IMR-90 (cell line): ENCODE measurements at regions not wholly inside any gene's neighbourhood (a gene's known extent, or its start where the extent isn't known, plus 50 kb on each side); places are given as distances from the start of the nearest gene placed in this dataset.

ENCODE experiments used
- ATAC-seq: fragments of 200-7000 bp; cut with Tn5 transposase; 2 replicates; pipeline ENCODE4 v1.9.1; 2020; ENCODE audit warnings: low read depth, mild to moderate bottlenecking, moderate library complexity
- BruUV-seq: library from RNA; stranded (reverse); fragments of 400-500 nt; replicated peaks from 2 replicates; lab custom pipeline; 2021; lab: Mats Ljungman, UMichigan
- CTCF ChIA-PET: fragments of 300-600 bp; formaldehyde crosslinking; extraction: SDS; loops from one replicate; lab custom pipeline; 2021; ENCODE audit warnings: antibody characterized with exemption; lab: Yijun Ruan, JAX
- POLR2A ChIA-PET: fragments of 300-600 bp; sonication (Branson Sonifier 250); formaldehyde crosslinking; loops from one replicate; lab custom pipeline; 2022; ENCODE audit warnings: antibody characterized with exemption; ENCODE audit not compliant: unreplicated experiment; lab: Charles Lee
- DNase-seq: peaks from one replicate; pipeline ENCODE4 v3.0.0; 2013
- H2AFZ ChIP-seq: replicated peaks from 2 replicates; pipeline ENCODE3; 2013; ENCODE audit warnings: low read length, mild to moderate bottlenecking; ENCODE audit not compliant: poor library complexity
- H2AK5ac ChIP-seq: 2 replicates; pipeline ENCODE4 v1.6.1; 2013; ENCODE audit warnings: low read depth, low read length, inconsistent platforms
- H2AK9ac ChIP-seq: replicated peaks from 2 replicates; pipeline ENCODE3; 2013; ENCODE audit warnings: mild to moderate bottlenecking, low read depth, low read length, moderate library complexity; ENCODE audit not compliant: poor library complexity
- H2BK120ac ChIP-seq: 2 replicates; pipeline ENCODE4 v1.6.1; 2013; ENCODE audit warnings: low read depth, low read length, inconsistent platforms
- H2BK15ac ChIP-seq: 3 replicates; pipeline ENCODE4 v1.6.1; 2013; ENCODE audit warnings: low read depth, low read length, inconsistent platforms
- H2BK20ac ChIP-seq: 2 replicates; pipeline ENCODE4 v1.6.1; 2013; ENCODE audit warnings: low read depth, mild to moderate bottlenecking, inconsistent platforms, low read length, moderate library complexity
- H2BK5ac ChIP-seq: 2 replicates; pipeline ENCODE4 v1.6.1; 2013; ENCODE audit warnings: mild to moderate bottlenecking, low read depth, low read length, inconsistent platforms; ENCODE audit not compliant: poor library complexity, severe bottlenecking
- H3K14ac ChIP-seq: replicated peaks from 2 replicates; pipeline ENCODE4 v1.6.1; 2013; ENCODE audit warnings: low read depth, low read length, inconsistent platforms
- H3K18ac ChIP-seq: 2 replicates; pipeline ENCODE4 v1.6.1; 2013; ENCODE audit warnings: low read depth, low read length, control low read depth
- H3K23ac ChIP-seq: 2 replicates; pipeline ENCODE4 v1.6.1; 2013; ENCODE audit warnings: low read depth, low read length, inconsistent platforms
- H3K27ac ChIP-seq: 2 replicates; pipeline ENCODE4 v1.5.1; 2013; ENCODE audit warnings: mild to moderate bottlenecking, control low read depth, low read length; ENCODE audit not compliant: insufficient read depth
- H3K27me3 ChIP-seq: 2 replicates; pipeline ENCODE4 v1.6.1; 2013; ENCODE audit warnings: low read length; ENCODE audit not compliant: control insufficient read depth, insufficient read depth
- H3K36me3 ChIP-seq: 2 replicates; pipeline ENCODE4 v1.6.1; 2013; ENCODE audit warnings: low read length, mixed read lengths; ENCODE audit not compliant: control insufficient read depth, insufficient read depth
- H3K4ac ChIP-seq: 2 replicates; pipeline ENCODE4 v1.6.1; 2013; ENCODE audit warnings: low read depth, low read length, inconsistent platforms
- H3K4me1 ChIP-seq: 2 replicates; pipeline ENCODE4 v1.6.1; 2013; ENCODE audit warnings: low read length, mixed read lengths; ENCODE audit not compliant: control insufficient read depth, insufficient read depth
- H3K4me2 ChIP-seq: 2 replicates; pipeline ENCODE4 v1.6.1; 2013; ENCODE audit warnings: low read depth, mild to moderate bottlenecking, control low read depth, low read length, moderate library complexity
- H3K4me3 ChIP-seq: 2 replicates; pipeline ENCODE4 v1.5.1; 2013; ENCODE audit warnings: low read depth, mild to moderate bottlenecking, control low read depth, low read length, moderate library complexity; ENCODE audit not compliant: insufficient read depth
- H3K56ac ChIP-seq: 2 replicates; pipeline ENCODE4 v1.6.1; 2013; ENCODE audit warnings: low read length, inconsistent platforms; ENCODE audit not compliant: insufficient read depth; ENCODE audit errors: extremely low read depth
- H3K79me1 ChIP-seq, 2 experiments: 2 replicates each; pipeline ENCODE4 v1.6.1; 2013; ENCODE audit warnings: low read length in 2 of 2, inconsistent platforms in 1 of 2, low read depth in 1 of 2
- H3K9ac ChIP-seq: 2 replicates; pipeline ENCODE4 v1.6.1; 2013; ENCODE audit warnings: low read depth, low read length, control low read depth
- H3K9me1 ChIP-seq: 2 replicates; pipeline ENCODE4 v1.6.1; 2013; ENCODE audit warnings: low read length, inconsistent platforms; ENCODE audit not compliant: insufficient read depth
- H3K9me3 ChIP-seq: 2 replicates; pipeline ENCODE4 v1.6.1; 2013; ENCODE audit warnings: low read length; ENCODE audit not compliant: control insufficient read depth, insufficient read depth
- H4K20me1 ChIP-seq: 2 replicates; pipeline ENCODE4 v1.6.1; 2013; ENCODE audit warnings: low read length, inconsistent platforms; ENCODE audit not compliant: insufficient read depth
- H4K5ac ChIP-seq: 2 replicates; pipeline ENCODE4 v1.6.1; 2013; ENCODE audit warnings: mild to moderate bottlenecking, low read depth, low read length, control low read depth
- H4K8ac ChIP-seq, 2 experiments: 2 replicates each; pipeline ENCODE4 v1.6.1; 2013; ENCODE audit warnings: low read depth in 2 of 2, low read length in 2 of 2, control low read depth in 1 of 2, inconsistent platforms in 1 of 2
- H4K91ac ChIP-seq: 2 replicates; pipeline ENCODE4 v1.6.1; 2013; ENCODE audit warnings: low read depth, low read length, inconsistent platforms; ENCODE audit not compliant: insufficient read depth
- CHD1 ChIP-seq: IDR thresholded peaks from 2 replicates; pipeline ENCODE4 v1.6.1; 2012; ENCODE audit warnings: low read depth, low read length, improper control_type of control experiment
- POLR2A ChIP-seq: IDR thresholded peaks from 2 replicates; pipeline ENCODE4 v1.6.1; 2012; ENCODE audit warnings: mild to moderate bottlenecking, low read depth, low read length
- WGBS, 2 experiments: methylation state at CpG; one replicate each; pipeline versions ENCODE4 v1.1.5 to v1.1.7; 2013; ENCODE audit warnings: missing lambda C conversion rate in 2 of 2; ENCODE audit not compliant: insufficient read length in 1 of 2; ENCODE audit errors: extremely low coverage in 2 of 2; 5-methylcytosine and 5-hydroxymethylcytosine counted together
- dilution Hi-C: fragments of 300-500 bp; cut with HindIII; formaldehyde crosslinking; loops from one replicate; pipeline ENCODE4 v1.14.3; 2018; ENCODE audit warnings: low sequenced_read_pairs; ENCODE audit not compliant: unreplicated experiment
- in situ Hi-C: fragments of 300-500 bp; cut with MboI; formaldehyde crosslinking; loops from 3 replicates; pipeline ENCODE4 v1.14.3; 2019; ENCODE audit warnings: low sequenced_read_pairs, inconsistent platforms, mixed read lengths
- intact Hi-C: fragments of 100-400 bp; cut with micrococcal nuclease; formaldehyde crosslinking; loops from 2 replicates; pipeline ENCODE4 v1.10.0; 2022
- TF ChIP-seq, protein P1 (sequence below): conservative IDR thresholded peaks from 2 replicates; pipeline ENCODE4 v1.5.1; 2012; ENCODE audit warnings: mild to moderate bottlenecking, low read depth, low read length, improper control_type of control experiment
- TF ChIP-seq, protein P2 (sequence below): fragments of 150-350 bp; IDR thresholded peaks from 2 replicates; pipeline ENCODE4 v1.6.1; 2017; ENCODE audit warnings: mild to moderate bottlenecking, antibody characterized with exemption, low read length, low read depth

DNA sequence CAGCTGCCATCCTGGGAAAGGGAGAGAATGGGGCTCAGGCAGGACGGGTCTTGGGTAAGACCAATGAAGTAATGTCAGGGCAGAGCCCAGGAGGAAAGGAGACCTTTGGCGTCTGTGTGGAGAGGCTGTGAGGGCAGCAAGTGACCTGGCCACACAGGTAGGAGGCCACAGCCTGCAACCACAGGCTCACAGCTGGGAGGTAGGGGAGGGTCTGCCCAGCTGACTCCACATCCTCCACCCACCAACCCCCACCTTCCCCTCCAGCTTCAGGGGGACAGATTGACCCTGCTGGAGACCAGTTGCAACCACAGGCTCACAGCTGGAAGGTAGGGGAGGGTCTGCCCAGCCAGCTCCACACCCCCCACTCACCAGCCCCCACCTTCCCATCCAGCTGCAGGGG is 262.2 kb upstream of the TCERG1L start:
- H4K8ac ChIP-seq, result no peak overlapping the region
- no CpG with 5 or more reads among the region's 2 CpGs for WGBS, 2 experiments

More for the DNA sequence above, 262.2 kb upstream of the TCERG1L start:
- DNase-seq (no peak), ATAC-seq (no peak)
- no peak overlapping the region for H3K4me3 ChIP-seq
- no peak overlapping the region for H3K4me2 ChIP-seq
- intact Hi-C loops (no loop called here), dilution Hi-C loops (no loop called here), in situ Hi-C loops (no loop called here)
- no peak overlapping the region for H2BK5ac ChIP-seq
- no peak overlapping the region for H4K5ac ChIP-seq
- no peak overlapping the region for H2AK5ac ChIP-seq
- no peak overlapping the region for H4K91ac ChIP-seq
- H2BK20ac ChIP-seq, result no peak overlapping the region
- no peak overlapping the region for H3K4ac ChIP-seq
- CTCF ChIA-PET, result no interaction called here
- H3K36me3 ChIP-seq, result no peaks in the 10 kb centered on the region
- H2BK120ac ChIP-seq, result no peak overlapping the region
- H3K56ac ChIP-seq, result no peak overlapping the region
- no peak overlapping the region for H3K9ac ChIP-seq
- H2AFZ ChIP-seq, result no peak overlapping the region
- no peak overlapping the region for H3K14ac ChIP-seq
- TF ChIP-seq, protein P1, sequence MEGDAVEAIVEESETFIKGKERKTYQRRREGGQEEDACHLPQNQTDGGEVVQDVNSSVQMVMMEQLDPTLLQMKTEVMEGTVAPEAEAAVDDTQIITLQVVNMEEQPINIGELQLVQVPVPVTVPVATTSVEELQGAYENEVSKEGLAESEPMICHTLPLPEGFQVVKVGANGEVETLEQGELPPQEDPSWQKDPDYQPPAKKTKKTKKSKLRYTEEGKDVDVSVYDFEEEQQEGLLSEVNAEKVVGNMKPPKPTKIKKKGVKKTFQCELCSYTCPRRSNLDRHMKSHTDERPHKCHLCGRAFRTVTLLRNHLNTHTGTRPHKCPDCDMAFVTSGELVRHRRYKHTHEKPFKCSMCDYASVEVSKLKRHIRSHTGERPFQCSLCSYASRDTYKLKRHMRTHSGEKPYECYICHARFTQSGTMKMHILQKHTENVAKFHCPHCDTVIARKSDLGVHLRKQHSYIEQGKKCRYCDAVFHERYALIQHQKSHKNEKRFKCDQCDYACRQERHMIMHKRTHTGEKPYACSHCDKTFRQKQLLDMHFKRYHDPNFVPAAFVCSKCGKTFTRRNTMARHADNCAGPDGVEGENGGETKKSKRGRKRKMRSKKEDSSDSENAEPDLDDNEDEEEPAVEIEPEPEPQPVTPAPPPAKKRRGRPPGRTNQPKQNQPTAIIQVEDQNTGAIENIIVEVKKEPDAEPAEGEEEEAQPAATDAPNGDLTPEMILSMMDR, result no peak
- TF ChIP-seq, protein P2, sequence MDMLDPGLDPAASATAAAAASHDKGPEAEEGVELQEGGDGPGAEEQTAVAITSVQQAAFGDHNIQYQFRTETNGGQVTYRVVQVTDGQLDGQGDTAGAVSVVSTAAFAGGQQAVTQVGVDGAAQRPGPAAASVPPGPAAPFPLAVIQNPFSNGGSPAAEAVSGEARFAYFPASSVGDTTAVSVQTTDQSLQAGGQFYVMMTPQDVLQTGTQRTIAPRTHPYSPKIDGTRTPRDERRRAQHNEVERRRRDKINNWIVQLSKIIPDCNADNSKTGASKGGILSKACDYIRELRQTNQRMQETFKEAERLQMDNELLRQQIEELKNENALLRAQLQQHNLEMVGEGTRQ, result no peak
- no peak for TF ChIP-seq POLR2A
- no peak for TF ChIP-seq CHD1
- H2BK15ac ChIP-seq, result no peak overlapping the region
- no peaks in the 10 kb centered on the region for H3K4me1 ChIP-seq
- H4K20me1 ChIP-seq, result no peaks in the 10 kb centered on the region
- BruUV-seq, result no TSS peak
- H3K79me1 ChIP-seq, result no peaks in the 10 kb centered on the region
- H3K18ac ChIP-seq, result no peak overlapping the region
- no peak overlapping the region for H3K27ac ChIP-seq
- H3K9me3 ChIP-seq, result peaks cover 57% of the 10 kb centered on the region
- POLR2A ChIA-PET, result no interaction called here
- no peak overlapping the region for H2AK9ac ChIP-seq
- no peaks in the 10 kb centered on the region for H3K27me3 ChIP-seq
- no peaks in the 10 kb centered on the region for H3K9me1 ChIP-seq
- H3K23ac ChIP-seq, result no peak overlapping the region
